GM10266 (cell line): ENCODE measurements at regions not wholly inside any gene's neighbourhood (a gene's known extent, or its start where the extent isn't known, plus 50 kb on each side); places are given as distances from the start of the nearest gene placed in this dataset.
"Not testable (repeated sequence)": the region's sequence is repeated elsewhere in the genome, so short reads cannot be mapped to it uniquely, and the experiment has no call there.

Source experiments
- DNase-seq: peaks from one replicate; pipeline ENCODE4 v3.0.0; 2012; ENCODE audit errors: extremely low spot score
- TF ChIP-seq, protein P1 (sequence below): IDR thresholded peaks from 2 replicates; pipeline ENCODE4 v1.5.1; 2012; ENCODE audit warnings: mild to moderate bottlenecking, low read depth; ENCODE audit not compliant: control insufficient read depth, insufficient read depth; ENCODE audit errors: missing control alignments

DNA sequence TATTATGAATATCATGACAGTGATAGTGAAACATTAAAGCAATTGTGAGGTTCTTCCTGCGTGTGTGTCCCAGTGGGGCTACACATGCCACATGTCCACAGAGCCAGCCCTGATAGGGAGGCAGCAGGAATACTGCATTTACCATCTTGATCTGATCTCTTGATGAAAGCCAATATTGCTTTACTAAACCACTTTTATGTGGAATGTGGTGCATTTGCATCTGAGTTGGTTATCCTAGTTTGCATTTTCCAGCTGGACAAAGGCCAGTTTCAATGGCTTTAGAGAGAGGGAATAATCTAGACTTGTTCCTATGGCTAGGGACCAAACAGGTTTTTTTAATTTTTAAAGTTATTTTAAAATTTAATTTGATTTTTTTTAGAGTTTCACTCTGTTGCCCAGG is 216.3 kb upstream of the FERMT1 start:
- no peak for DNase-seq

DNA sequence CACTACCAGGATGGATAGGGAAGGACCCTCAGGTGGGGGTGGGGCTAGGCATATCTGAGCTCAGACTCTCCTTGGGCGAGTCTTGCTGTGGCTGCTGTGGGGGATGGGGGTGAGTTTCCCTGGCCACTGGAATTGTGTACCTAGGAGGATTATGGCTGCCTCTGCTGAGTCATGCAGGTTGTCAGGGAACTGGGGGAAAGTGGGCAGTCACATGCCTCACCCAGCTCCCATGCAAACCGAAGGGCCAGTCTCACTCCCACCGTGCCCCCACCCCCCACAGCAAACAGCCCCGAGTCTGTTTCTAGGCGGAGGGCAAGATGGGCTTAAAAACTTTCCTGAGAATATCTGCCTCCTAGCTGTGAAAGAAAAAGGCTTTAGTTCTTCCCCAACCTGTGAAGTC is 210.3 kb upstream of the FERMT1 start:
- TF ChIP-seq, protein P1, sequence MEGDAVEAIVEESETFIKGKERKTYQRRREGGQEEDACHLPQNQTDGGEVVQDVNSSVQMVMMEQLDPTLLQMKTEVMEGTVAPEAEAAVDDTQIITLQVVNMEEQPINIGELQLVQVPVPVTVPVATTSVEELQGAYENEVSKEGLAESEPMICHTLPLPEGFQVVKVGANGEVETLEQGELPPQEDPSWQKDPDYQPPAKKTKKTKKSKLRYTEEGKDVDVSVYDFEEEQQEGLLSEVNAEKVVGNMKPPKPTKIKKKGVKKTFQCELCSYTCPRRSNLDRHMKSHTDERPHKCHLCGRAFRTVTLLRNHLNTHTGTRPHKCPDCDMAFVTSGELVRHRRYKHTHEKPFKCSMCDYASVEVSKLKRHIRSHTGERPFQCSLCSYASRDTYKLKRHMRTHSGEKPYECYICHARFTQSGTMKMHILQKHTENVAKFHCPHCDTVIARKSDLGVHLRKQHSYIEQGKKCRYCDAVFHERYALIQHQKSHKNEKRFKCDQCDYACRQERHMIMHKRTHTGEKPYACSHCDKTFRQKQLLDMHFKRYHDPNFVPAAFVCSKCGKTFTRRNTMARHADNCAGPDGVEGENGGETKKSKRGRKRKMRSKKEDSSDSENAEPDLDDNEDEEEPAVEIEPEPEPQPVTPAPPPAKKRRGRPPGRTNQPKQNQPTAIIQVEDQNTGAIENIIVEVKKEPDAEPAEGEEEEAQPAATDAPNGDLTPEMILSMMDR: no peak
- DNase-seq: no peak

More for the DNA sequence above, 216.3 kb upstream of the FERMT1 start:
- TF ChIP-seq, protein P1: no peak

DNA sequence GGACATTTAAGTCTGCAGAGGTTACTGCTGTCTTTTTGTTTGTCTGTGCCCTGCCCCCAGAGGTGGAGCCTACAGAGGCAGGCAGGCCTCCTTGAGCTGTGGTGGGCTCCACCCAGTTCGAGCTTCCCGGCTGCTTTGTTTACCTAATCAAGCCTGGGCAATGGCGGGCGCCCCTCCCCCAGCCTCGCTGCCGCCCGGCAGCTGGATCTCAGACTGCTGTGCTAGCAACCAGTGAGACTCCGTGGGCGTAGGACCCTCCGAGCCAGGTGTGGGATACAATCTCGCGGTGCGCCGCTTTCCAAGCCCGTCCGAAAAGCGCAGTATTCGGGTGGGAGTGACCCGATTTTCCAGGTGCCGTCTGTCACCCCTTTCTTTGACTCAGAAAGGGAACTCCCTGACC is 198.4 kb upstream of the FERMT1 start:
- DNase-seq: not testable (repeated sequence)

DNA sequence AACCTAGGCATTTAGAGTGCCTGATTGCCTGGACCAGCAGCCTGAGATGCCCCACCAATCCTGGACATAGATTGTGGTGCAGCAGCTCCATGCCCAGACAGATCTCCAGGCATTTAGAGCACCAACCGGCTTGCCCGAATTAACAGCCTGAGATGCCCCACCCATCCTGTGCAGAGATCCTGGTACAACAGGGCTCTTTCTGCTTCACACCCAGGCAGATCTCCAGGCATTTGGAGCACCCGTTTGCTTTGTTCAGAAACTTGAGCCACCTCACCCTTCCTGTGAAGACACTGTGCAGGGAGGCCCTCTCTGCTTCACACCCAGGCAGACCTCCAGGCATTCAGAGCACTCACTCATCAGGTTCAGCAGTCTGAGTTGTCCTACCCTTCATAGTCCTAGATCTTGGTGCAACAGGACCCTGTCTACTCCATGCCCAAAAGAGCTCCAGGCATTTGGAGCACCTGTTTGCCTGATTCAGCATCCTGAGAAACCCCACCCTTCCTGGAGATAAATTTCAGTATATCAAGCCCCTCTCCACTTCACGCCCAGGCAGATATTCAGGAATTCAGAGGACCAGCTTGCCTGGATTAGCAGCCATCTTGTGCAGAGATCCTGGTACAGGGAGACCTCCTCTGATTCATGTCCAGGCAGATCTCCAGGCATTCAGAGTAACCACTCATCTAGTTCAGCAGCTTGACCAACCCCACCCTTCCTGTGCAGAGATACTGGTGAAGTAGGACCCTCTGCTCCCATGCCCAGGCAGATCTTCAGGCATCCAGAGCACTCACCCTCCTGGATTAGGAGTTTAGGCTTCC is 189.2 kb upstream of the FERMT1 start:
- DNase-seq: no peak
- TF ChIP-seq, protein P1: no peak

DNA sequence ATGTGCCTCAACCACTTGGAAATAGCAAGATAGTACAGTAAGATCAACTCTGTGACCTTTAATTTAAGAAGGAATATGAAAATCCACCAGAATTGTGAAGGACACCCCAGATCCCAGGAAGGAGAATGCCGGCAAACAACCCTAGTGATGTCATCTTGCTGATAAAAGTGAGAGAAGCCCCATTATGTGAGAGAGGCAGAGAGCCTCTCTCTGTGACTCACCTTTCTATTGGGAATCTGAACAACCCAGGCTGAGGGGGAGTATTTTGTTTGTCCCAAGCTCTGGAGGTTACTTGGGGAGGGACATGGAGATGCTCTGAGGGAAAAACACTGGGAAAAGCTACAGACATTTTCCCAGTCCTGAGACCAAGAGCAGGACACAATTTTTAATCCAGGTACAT is 188.3 kb upstream of the FERMT1 start:
- TF ChIP-seq, protein P1: no peak
- DNase-seq: no peak

DNA sequence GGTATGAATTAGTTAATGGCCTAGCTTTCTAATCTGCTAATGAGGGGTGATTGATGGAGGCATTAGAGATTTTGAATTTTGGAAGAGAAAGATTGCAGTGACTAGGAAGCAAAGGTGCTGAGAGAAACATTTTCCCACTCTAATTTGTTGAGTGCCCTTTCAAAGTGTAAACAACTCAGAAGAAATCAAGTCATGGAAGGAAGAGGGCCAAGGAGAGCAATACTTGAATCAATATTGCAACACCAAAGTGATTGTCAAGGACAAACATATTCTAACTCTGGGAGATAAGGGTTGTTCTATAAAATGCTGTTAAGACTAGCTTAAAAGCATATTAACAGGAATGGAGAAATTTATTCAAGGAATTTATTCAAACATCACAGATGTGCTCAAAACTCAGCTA is 182.7 kb upstream of the FERMT1 start:
- no peak for DNase-seq
- TF ChIP-seq, protein P1: no peak

DNA sequence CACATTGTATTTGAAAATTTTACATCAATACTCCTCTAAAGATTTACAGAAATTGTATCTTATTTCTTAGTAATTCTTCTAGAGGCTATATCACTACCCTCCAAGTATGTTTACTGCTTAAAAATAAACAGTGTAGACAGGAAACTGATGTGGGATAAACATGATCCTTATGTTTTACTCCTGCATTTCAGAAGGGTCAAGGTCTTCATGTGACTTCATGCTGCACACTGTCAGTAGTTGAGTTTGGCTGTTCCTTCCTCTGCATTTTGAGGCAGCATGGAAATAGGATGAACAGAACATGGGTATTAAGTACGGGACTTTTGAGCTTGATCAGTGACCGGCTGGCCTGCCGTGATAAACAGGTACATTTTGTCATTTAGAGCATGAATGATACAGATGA is 179.2 kb upstream of the FERMT1 start:
- no peak for DNase-seq
- TF ChIP-seq, protein P1: no peak

DNA sequence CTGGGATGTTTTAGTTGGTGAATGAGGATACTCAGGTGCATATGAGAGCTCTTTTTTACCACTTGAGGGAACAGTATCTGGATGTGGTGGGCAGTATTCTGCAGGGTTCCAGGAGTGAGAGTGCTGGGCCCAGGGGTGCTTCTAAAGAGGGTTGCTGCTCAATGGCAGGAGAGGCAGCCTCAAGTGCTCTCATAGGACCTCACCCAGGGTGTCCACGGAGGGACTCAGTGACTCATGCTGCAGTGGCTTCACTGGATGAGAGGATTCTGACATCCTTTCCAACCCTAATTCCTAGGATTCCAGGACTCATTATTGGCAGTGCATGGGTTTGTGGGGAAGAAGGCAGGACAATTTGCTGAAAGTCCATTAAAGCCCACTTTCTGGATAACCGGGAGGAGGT is 176.6 kb upstream of the FERMT1 start:
- DNase-seq: no peak

More for the DNA sequence above, 176.6 kb upstream of the FERMT1 start:
- TF ChIP-seq, protein P1: no peak
